ENCODE measurements at regions not wholly inside any gene's neighbourhood (a gene's known extent, or its start where the extent isn't known, plus 50 kb on each side); places are given as distances from the start of the nearest gene placed in this dataset.
"Not testable (repeated sequence)": the region's sequence is repeated elsewhere in the genome, so short reads cannot be mapped to it uniquely, and the experiment has no call there.

DNA sequence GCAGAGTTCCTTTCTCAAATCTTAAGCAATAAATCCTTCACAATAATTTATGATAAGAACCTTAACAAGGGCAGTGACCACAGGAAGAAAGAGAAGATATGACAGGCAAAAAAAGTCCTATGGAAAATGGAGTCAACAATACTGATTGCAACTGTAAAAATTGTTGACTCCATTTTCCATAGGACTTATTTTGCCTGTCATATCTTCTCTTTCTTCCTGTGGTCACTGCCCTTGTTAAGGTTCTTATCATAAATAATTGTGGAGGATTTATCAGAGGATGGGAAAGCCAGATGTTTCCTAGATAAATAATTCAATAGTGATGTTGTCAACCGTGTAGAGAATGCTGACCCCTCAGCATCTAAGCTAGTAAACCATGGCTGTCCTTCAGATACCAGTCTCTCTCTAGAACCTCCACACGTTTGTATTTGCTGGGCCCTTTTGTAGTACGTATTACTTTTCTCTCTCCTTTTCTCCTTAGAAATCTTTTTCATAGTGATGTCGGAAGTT, 172.6 kb upstream of the BET1 start:
- FAIRE-seq = no peak

- no peak for FAIRE-seq
Observed at GRCh38 chr7:94177441-94177840, 173.3 kb upstream of the BET1 start.

GRCh38 chr7:94178230-94178629, 174.1 kb upstream of the BET1 start:
- no peak for FAIRE-seq

GRCh38 chr7:94179466-94179865, 175.3 kb upstream of the BET1 start:
- FAIRE-seq = no peak

DNA sequence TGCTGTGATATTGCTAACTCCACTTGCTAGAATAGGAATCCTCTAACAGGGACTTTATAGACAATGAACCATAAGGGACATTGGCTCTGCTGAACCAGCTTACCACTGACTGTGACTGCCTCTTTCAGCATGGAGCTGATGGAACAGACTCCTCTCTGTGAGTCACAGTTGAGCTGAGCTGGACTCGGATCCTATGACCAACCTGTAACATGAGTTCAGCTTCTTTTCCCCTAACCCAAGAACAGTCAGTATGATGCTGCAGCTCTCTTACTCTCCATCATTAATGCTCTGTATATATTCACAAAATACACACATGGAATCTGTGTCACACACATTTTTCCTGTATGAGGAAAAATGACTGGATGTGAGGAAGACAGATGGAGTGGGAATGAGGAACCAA, 177.9 kb upstream of the BET1 start:
- no peak for FAIRE-seq

GRCh38 chr7:94182721-94183120, 178.6 kb upstream of the BET1 start:
- no peak for FAIRE-seq

DNA sequence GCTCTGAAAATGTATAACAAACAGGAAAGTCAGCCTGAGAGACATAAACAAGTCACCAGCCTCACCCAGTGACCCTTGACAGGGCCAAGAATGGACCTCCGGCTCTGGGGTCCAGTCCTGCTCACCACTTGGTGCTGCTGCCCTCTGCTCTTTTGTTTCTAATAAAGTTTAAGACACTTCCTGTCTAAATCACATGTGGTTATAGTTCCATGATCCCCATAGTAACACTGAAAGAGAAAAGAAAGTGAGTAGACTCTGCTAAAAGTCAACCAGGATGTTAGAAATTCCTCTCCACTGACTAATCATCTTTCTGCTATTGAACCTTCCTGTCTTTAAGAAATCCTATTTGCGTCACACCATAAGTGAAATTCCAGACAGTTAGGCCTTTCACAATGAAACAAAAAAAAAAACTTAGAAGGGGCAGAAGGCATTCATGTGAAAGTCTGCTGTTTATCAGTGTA, 179.2 kb upstream of the BET1 start:
- FAIRE-seq = no peak

DNA sequence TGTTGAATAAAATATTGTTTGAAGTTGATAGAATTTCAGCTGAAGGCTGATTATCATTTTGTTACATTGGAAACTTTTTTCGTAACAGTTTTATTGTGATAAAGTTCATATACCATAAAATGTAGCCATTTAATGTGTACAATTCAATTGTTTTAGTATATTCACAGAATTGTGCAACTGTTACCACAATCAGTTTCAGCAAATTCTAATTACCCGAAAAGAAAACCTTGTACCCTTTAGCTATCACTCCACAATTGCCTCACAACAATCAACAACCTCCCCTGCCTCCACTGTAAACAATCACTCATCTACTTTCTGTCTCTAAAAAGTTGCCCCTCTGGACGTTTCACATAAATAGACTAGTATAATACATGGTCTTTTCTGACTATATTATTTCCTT, 179.7 kb upstream of the BET1 start:
- FAIRE-seq = no peak

DNA sequence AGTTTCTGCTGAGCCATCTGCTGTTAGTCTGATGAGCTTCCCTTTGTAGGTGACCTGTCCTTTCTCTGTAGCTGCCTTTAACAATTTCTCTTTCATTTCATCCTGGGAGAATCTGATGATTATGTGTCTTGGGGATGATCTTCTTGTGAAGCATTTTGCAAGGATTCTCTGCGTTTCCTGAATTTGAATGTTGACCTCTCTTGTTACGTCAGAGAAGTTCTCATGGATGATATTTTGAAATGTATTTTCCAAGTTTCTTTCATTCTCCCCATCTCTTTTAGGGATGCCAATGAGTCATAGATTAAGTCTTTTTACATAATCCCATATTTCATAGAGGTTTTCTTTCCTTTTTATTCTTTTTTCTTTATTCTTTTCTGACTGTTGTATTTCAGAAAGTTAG, 184.2 kb upstream of the BET1 start:
- FAIRE-seq = no peak

DNA sequence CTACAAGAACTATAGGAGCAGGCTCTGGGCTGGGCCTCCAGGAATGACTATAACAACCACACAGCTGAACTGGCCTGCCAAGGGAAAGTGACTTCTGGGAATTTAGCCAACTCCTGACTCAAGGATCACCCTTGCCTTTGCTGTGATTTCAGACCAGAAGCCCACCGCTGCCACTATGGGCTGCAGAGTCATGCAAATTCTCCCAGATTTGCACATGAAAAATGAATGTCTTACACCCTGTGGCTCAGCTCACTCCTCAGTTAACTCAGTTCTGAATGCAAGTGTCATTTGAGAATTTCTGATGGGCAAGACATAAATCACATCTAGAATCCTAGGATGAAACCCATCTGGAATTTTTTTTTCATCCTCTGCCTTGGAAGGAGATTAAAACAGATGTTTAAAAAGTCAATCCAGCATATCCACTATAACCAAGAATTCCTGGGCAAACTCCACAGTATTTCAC, 186.5 kb upstream of the BET1 start:
- FAIRE-seq = no peak

DNA sequence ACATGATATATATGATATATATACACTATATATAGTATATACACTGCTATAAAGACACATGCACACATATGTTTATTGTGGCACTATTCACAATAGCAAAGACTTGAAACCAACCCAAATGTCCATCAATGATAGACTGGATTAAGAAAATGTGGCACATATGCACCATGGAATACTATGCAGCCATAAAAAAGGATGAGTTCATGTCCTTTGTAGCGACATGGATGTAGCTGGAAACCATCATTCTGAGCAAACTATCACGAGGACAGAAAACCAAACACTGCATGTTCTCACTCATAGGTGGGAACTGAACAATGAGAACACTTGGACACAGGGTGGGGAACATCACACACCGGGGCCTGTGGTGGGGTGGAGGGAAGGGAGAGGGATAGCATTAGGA, 190.3 kb upstream of the BET1 start:
- not testable (repeated sequence) for FAIRE-seq

DNA sequence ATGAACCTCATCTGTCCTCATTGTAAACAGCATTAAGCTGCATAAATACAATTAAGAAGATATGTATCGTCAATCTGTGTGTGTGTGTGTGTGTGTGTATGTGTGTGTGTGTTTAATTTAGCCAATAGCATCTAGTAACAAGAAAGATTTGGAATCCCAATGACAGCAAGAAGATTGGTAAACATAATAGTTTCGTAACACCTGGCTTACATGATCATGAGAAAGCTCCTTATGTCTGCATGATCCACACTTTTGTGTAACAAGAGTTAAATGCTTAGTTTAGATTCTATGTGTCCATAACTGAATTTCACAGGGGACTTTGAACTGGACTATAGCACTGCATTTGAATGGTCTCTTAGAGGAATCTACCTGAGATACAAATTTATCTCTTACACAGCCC, 191.0 kb upstream of the BET1 start:
- no peak for FAIRE-seq

- peak; percentile 72 for FAIRE-seq
Observed at GRCh38 chr7:94195813-94196212, 191.7 kb upstream of the BET1 start.

GRCh38 chr7:94205529-94205928, 189.2 kb upstream of the COL1A2 start:
- no peak for FAIRE-seq

DNA sequence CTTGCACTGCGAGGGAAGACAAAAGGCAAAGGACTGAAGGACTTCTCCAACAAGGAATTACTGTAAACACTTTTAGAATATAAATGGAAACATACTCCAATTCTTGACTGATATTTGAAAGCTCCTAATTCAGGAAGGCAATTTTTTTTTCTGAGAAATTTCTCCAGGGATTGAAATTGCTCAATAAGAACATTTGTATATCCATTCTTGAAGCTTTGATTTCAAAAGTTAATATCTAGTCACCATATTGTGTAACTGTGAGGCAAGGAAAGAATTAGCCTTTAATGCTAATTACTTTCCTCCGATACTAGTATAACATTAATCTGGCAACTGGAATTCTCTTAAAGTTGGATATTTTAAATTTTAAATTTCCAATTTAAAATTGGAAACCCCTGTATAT, 188.4 kb upstream of the COL1A2 start:
- peak; percentile 47 for FAIRE-seq

- no peak for FAIRE-seq
Observed at GRCh38 chr7:94212160-94212559, 182.5 kb upstream of the COL1A2 start.

DNA sequence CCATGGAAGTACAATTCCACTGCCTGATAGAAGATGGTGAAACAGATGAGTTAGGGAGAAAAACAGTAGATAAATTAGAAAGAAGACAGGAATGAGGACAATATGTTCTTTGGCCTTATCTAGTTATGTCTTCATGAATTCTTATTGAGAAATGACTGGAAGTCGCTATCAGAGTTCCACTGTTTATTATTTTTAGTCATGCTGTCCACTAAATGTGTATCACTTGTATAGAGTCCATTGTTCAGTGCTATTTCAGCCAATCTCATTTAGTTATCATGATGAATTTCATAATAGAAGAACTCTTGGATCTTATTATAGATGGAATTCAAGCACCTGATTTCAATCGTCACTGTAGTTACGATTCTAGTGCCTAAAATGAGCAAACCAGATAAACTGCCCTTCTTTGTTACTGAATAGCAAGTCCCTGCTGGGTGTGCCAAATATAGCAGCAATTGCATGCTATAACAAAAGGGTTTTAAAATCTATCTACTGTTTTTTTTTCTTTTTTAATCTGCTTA, 177.7 kb upstream of the COL1A2 start:
- no peak for FAIRE-seq

DNA sequence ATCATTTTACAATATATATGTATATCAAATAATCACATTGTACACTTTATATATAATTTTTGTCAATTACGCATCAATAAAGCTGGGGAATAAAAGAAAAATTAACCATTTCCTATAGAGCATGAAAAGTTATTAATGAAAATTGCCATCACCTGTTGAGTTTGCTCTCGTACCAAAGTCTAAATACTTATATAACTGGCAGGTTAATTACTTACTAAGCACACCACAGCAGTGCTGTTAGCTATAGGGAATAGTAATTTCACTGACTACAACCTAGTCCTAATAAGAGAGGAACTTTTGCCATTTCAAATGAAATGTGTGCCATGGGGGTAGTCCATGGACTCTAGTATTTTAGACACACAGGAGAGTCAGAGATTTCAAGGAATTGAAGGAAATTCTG, 176.9 kb upstream of the COL1A2 start:
- FAIRE-seq = no peak

DNA sequence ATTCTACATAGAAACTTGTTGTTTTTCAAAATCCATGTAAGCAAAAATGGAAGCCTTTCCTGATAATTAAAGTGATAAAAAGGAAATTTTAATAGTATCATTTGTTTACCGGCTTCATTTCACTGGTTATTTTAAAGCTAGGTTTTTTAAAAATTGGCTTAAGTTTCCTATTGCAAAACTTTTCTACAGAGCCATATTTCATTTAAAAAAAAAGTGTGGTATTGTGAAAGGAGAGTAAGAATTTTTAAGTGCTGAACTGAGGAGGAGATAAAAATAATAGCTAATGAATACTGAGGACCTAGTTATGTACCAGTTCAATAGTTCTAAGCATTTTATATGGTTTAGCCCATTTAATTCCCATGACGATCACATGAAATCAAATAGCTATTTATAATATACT, 172.2 kb upstream of the COL1A2 start:
- FAIRE-seq = no peak

- no peak for FAIRE-seq
Observed at GRCh38 chr7:94223375-94224084, 171.2 kb upstream of the COL1A2 start.

- no peak for FAIRE-seq
Observed at GRCh38 chr7:94228223-94228622, 166.5 kb upstream of the COL1A2 start.

- FAIRE-seq = peak; percentile 41
Observed at GRCh38 chr7:94228678-94229077, 166.0 kb upstream of the COL1A2 start.

DNA sequence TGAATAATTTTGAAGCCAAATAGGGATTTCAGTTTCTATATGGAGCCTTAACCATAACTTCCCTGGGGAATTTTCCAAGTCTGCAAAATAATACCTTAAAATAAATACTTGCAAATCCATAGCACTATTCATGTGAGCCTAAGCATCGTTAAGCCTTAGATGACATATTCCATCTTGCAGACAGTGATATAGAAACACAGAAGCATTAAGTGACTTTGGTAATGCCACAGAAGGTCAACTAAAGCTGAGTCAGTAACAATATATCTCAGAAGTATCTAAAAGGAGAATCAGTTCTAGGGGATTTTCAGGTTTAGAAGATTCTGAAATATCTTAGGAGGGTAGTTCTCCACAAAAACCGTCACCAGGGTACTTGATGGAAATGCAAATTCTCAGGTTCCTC, 163.4 kb upstream of the COL1A2 start:
- FAIRE-seq = no peak

GRCh38 chr7:94236960-94237359, 157.7 kb upstream of the COL1A2 start:
- FAIRE-seq = no peak

DNA sequence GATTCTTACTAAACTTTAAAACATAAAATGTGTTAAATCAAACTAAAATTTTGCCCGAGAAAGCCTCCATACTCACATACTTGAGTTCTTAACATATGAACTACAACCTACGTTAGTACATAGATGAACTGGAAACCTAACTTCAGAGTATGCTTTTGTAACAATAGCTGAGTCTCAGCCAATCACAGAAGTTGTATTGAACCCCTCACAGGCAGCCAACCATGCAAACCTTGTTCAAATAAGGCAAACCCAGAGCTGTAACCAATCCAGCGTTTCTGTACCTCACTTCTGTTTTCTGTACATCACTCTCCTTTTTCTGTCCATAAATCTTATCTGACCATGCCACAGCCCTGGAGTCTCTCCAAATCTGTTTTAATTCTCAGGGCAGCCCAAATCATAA, 157.3 kb upstream of the COL1A2 start:
- FAIRE-seq = no peak

Data from A204.1 (cell line).